Suprapubic skin (tissue), 4 donors: ENCODE measurements at regions not wholly inside any gene's neighbourhood (a gene's known extent, or its start where the extent isn't known, plus 50 kb on each side); places are given as distances from the start of the nearest gene placed in this dataset.

Source experiments
- DNase-seq, 2 donors: peaks; one replicate each; pipeline ENCODE4 v3.0.0-alpha.2; 2019; ENCODE audit warnings: low spot score in 2 of 2
- H3K27ac ChIP-seq: fragments of 200-600 bp; sonication (generic); one replicate; pipeline ENCODE4 v1.5.1; 2019
- H3K27me3 ChIP-seq: fragments of 200-600 bp; sonication (generic); one replicate; pipeline ENCODE4 v1.5.1; 2019
- H3K36me3 ChIP-seq: fragments of 200-600 bp; sonication (generic); one replicate; pipeline ENCODE4 v1.5.1; 2019
- H3K4me1 ChIP-seq: fragments of 200-600 bp; sonication (generic); one replicate; pipeline ENCODE4 v1.5.1; 2019
- H3K4me3 ChIP-seq: fragments of 200-600 bp; sonication (generic); one replicate; pipeline ENCODE4 v1.5.1; 2019; ENCODE audit warnings: mild to moderate bottlenecking
- H3K9me3 ChIP-seq: fragments of 200-600 bp; sonication (generic); one replicate; pipeline ENCODE4 v1.5.1; 2019
- EP300 ChIP-seq: sonication (generic); formaldehyde crosslinking; IDR thresholded peaks from one replicate; pipeline ENCODE4 v1.6.1; 2017; ENCODE audit warnings: antibody characterized with exemption
- POLR2A ChIP-seq, 2 donors: fragments of 450-650 bp; IDR thresholded peaks; one replicate each; pipeline ENCODE4 v1.6.1; 2017; ENCODE audit warnings: antibody characterized with exemption in 2 of 2, mild to moderate bottlenecking in 2 of 2, moderate library complexity in 2 of 2
- POLR2AphosphoS5 ChIP-seq, 3 donors: sonication (generic); formaldehyde crosslinking; IDR thresholded peaks; one replicate each; pipeline ENCODE4 v1.6.1; 2017; ENCODE audit warnings: antibody characterized with exemption in 3 of 3
- WGBS: methylation state at CpG from one replicate; pipeline ENCODE4 v1.1.5; 2018; 5-methylcytosine and 5-hydroxymethylcytosine counted together
- TF ChIP-seq, protein P1 (sequence below), 2 donors: fragments of 200-600 bp in 1 of 2; fragments of 450-650 bp in 1 of 2; sonication (generic) in 1 of 2; IDR thresholded peaks; one replicate each; pipeline ENCODE4 v1.5.1; 2016 to 2019; ENCODE audit warnings: antibody characterized with exemption in 2 of 2, mild to moderate bottlenecking in 1 of 2, moderate library complexity in 1 of 2

DNA sequence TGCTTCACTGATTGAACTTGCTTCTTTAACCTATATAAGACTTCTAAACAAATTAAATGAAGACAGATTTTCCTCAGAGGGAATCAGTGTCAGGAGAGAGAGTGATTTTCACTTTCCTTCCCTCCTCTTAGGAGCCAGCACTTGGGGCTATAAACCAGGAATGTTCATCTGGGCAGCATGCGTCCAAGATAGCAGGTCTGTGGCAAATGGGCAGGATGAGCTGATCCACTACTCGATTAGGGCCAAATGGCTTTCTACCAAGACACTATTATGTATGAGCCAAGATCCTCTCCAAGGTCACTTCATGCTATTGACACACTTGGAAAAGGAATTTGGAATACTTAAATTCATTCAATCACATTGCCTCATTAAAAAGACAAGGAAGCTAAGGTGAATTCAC, 203.9 kb upstream of the GRID2 start:
- no peaks in the 10 kb centered on the region for H3K4me1 ChIP-seq
- DNase-seq = no peak
- H3K9me3 ChIP-seq = no peaks in the 10 kb centered on the region
- TF ChIP-seq EP300 (no peak), POLR2A (IDR thresholded peaks at IDR 0.05) (no peak), POLR2AphosphoS5 (IDR thresholded peaks at IDR 0.05) (no peak)
- TF ChIP-seq, protein P1, sequence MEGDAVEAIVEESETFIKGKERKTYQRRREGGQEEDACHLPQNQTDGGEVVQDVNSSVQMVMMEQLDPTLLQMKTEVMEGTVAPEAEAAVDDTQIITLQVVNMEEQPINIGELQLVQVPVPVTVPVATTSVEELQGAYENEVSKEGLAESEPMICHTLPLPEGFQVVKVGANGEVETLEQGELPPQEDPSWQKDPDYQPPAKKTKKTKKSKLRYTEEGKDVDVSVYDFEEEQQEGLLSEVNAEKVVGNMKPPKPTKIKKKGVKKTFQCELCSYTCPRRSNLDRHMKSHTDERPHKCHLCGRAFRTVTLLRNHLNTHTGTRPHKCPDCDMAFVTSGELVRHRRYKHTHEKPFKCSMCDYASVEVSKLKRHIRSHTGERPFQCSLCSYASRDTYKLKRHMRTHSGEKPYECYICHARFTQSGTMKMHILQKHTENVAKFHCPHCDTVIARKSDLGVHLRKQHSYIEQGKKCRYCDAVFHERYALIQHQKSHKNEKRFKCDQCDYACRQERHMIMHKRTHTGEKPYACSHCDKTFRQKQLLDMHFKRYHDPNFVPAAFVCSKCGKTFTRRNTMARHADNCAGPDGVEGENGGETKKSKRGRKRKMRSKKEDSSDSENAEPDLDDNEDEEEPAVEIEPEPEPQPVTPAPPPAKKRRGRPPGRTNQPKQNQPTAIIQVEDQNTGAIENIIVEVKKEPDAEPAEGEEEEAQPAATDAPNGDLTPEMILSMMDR (IDR thresholded peaks at IDR 0.05) = no peak
- no peaks in the 10 kb centered on the region for H3K27me3 ChIP-seq
- no peak overlapping the region for H3K27ac ChIP-seq
- 17% methylated on average over 2 of the region's 2 CpGs for WGBS
- no peaks in the 10 kb centered on the region for H3K36me3 ChIP-seq
- H3K4me3 ChIP-seq = no peak overlapping the region

DNA sequence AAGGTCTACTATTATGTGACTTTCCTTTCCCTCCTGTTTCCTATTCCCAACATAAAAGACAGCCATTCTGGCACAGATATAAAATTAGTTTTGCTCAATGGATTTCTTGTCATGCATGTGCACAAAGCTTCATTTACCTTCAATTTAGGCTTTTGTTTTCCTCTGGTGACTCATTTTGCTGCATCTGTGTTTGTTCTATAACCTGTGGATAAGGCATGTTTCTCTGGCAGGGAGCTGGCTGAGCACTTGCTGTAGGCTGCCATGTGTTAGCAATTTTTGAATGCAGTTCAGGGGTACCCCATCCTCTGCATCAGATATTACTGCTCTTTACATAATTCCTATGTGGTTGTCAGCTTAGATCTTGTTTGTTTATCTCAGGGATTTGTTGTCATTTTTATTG, 202.8 kb upstream of the GRID2 start:
- no peaks in the 10 kb centered on the region for H3K9me3 ChIP-seq
- H3K36me3 ChIP-seq = no peaks in the 10 kb centered on the region
- H3K27ac ChIP-seq = no peak overlapping the region
- TF ChIP-seq POLR2AphosphoS5 (IDR thresholded peaks at IDR 0.05) = no peak
- TF ChIP-seq EP300 = no peak
- TF ChIP-seq, protein P1 (IDR thresholded peaks at IDR 0.05) = no peak
- TF ChIP-seq POLR2A (IDR thresholded peaks at IDR 0.05) = no peak
- no peak for DNase-seq
- H3K27me3 ChIP-seq = no peaks in the 10 kb centered on the region
- H3K4me3 ChIP-seq = no peak overlapping the region
- no peaks in the 10 kb centered on the region for H3K4me1 ChIP-seq

DNA sequence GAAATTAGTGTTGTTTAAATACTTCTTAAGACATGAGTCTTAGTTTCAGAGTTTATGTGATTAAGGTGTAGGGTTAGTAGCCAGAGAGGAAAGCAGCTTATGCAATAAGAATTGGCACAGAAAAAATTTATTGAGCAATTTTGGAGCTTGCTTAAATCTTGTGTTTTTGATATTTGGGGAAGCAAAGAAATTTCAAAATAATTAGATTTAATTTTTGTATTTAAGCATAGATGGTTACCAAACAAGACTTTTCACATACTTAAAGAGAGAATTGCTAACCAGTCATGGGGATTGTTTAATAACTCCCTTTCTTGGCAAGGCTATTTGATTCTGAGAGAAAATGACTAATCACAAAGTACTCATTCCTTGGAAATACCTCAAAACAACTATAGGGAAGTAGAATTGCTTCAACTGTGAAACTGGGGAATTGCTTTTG, 202.0 kb upstream of the GRID2 start:
- no peak for DNase-seq
- Histone ChIP-seq H3K36me3 (no peaks in the 10 kb centered on the region), H3K27ac (no peak overlapping the region), H3K27me3 (no peaks in the 10 kb centered on the region), H3K4me1 (no peaks in the 10 kb centered on the region), H3K4me3 (no peak overlapping the region), H3K9me3 (no peaks in the 10 kb centered on the region)
- TF ChIP-seq, protein P1 (IDR thresholded peaks at IDR 0.05) = no peak
- TF ChIP-seq POLR2A (IDR thresholded peaks at IDR 0.05) = no peak

DNA sequence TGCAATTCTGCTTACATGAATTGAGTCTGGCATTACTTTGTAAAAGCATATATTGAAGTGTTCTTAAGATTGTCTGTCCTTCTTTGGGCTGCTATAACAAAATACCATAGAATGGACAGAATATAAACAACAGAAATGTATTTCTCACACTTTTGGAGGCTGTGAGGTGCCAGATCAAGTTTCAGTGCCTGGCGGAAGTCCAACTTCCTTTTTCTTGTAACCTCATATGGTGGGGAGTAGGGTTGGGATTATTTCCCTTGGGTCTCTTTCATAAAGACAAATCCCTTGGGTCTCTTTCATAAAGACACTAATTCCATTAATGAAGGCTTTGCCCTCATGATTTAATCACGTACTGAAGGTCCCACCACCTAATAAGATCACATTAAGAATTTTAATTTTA, 199.3 kb upstream of the GRID2 start:
- Histone ChIP-seq H3K4me1 (no peaks in the 10 kb centered on the region), H3K9me3 (no peaks in the 10 kb centered on the region), H3K27me3 (no peaks in the 10 kb centered on the region), H3K27ac (no peak overlapping the region), H3K4me3 (no peak overlapping the region), H3K36me3 (no peaks in the 10 kb centered on the region)
- TF ChIP-seq, protein P1 (IDR thresholded peaks at IDR 0.05) = no peak
- TF ChIP-seq POLR2A (IDR thresholded peaks at IDR 0.05) (no peak), POLR2AphosphoS5 (IDR thresholded peaks at IDR 0.05) (no peak), EP300 (no peak)
- DNase-seq = no peak
- 78% methylated on average over 2 of the region's 2 CpGs for WGBS

DNA sequence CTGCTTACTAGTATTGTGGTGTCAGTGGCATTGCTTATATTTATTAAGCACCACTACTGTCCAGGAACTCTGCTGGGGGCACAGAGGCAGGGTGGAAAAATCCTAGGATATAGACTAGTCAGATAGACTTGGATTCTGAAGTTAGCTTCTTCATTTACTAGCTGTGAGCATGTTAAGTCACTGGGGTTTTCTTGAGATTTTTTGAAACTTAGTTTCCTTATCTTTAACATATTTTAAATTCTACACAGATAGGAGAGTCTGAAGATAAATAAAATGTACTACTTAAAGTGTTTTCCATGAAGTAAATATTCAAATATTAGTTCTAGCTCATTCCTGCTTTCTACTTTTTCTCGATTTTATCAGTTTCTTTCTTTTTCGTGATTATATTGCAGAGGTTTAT, 196.9 kb upstream of the GRID2 start:
- WGBS = 89% methylated on average over 2 of the region's 2 CpGs
- no peaks in the 10 kb centered on the region for H3K27me3 ChIP-seq
- TF ChIP-seq, protein P1 (IDR thresholded peaks at IDR 0.05) = no peak
- TF ChIP-seq EP300 = no peak
- no peak for TF ChIP-seq POLR2A (IDR thresholded peaks at IDR 0.05)
- TF ChIP-seq POLR2AphosphoS5 (IDR thresholded peaks at IDR 0.05) = no peak

More for the DNA sequence above, 196.9 kb upstream of the GRID2 start:
- Histone ChIP-seq H3K4me1 (no peaks in the 10 kb centered on the region), H3K9me3 (no peaks in the 10 kb centered on the region), H3K36me3 (no peaks in the 10 kb centered on the region), H3K27ac (no peak overlapping the region), H3K4me3 (no peak overlapping the region)
- no peak for DNase-seq
